HCT116 (cell line): ENCODE measurements at regions not wholly inside any gene's neighbourhood (a gene's known extent, or its start where the extent isn't known, plus 50 kb on each side); places are given as distances from the start of the nearest gene placed in this dataset.

Experiments
- ATAC-seq: fragments of 200-7000 bp; cut with Tn5 transposase; 2 replicates; pipeline ENCODE4 v1.9.1; 2020; ENCODE audit warnings: mild to moderate bottlenecking, moderate library complexity
- BruUV-seq: library from RNA; stranded (reverse); fragments of 400-500 nt; replicated peaks from 2 replicates; lab custom pipeline; 2021; lab: Mats Ljungman, UMichigan
- CTCF ChIA-PET: fragments of 300-600 bp; sonication (Branson Sonifier 250); formaldehyde crosslinking; loops from one replicate; lab custom pipeline; 2021; ENCODE audit warnings: antibody characterized with exemption; lab: Charles Lee
- POLR2A ChIA-PET: fragments of 300-600, 350-600 bp; sonication (Branson Sonifier 250); formaldehyde crosslinking; loops from one replicate; lab custom pipeline; 2021; ENCODE audit warnings: antibody characterized with exemption; lab: Charles Lee
- RAD21 ChIA-PET, 2 experiments: fragments of 300-600 bp; sonication (Branson Sonifier 250); formaldehyde crosslinking; loops; one replicate each; lab custom pipeline; 2023; ENCODE audit warnings: low total read pairs in 2 of 2; ENCODE audit not compliant: uncharacterized antibody in 2 of 2, unreplicated experiment in 2 of 2, low non-redundant PET in 1 of 2; lab: Charles Lee
- DNase-seq: peaks from one replicate; pipeline ENCODE4 v3.0.0-alpha.2; 2010; ENCODE audit warnings: low read depth, low spot score
- H2AFZ ChIP-seq: fragments of 200-600 bp; shearing (Covaris generic), sonication (generic); 2 replicates; pipeline ENCODE4 v1.6.1; 2017; ENCODE audit warnings: low read depth, mixed run types, mixed read lengths, antibody characterized with exemption, low read length; ENCODE audit not compliant: poor library complexity, severe bottlenecking
- H3K27ac ChIP-seq: 2 replicates; pipeline ENCODE4 v1.5.1; 2012; ENCODE audit warnings: low read depth, low read length
- H3K27me3 ChIP-seq: fragments of 200-600 bp; sonication (generic); 2 replicates; pipeline ENCODE4 v1.6.1; 2016; ENCODE audit warnings: mixed run types, low read length, mixed read lengths; ENCODE audit not compliant: insufficient read depth
- H3K36me3 ChIP-seq, 2 experiments: fragments of 200-500 bp in 1 of 2; fragments of 200-600 bp in 1 of 2; sonication (Bioruptor generic) in 1 of 2; sonication (generic) in 1 of 2; 2 replicates each; pipeline versions ENCODE4 v1.5.1 to v1.6.1; 2014 to 2016; ENCODE audit warnings: low read length in 2 of 2, inconsistent platforms in 1 of 2, mixed read lengths in 1 of 2, mixed run types in 1 of 2; ENCODE audit not compliant: insufficient read depth in 2 of 2, control insufficient read depth in 1 of 2
- H3K4me1 ChIP-seq, 2 experiments: fragments of 200-600 bp in 1 of 2; sonication (generic) in 1 of 2; 2 replicates each; pipeline versions ENCODE4 v1.5.1 to v1.6.1; 2012 to 2017; ENCODE audit warnings: low read length in 2 of 2, inconsistent platforms in 1 of 2, mild to moderate bottlenecking in 1 of 2, mixed read lengths in 1 of 2, mixed run types in 1 of 2, moderate library complexity in 1 of 2; ENCODE audit not compliant: insufficient read depth in 2 of 2, control insufficient read depth in 1 of 2
- H3K4me2 ChIP-seq: fragments of 200-600 bp; sonication (generic); 2 replicates; pipeline ENCODE4 v1.6.1; 2017; ENCODE audit warnings: mixed run types, low read length, mixed read lengths
- H3K4me3 ChIP-seq, 2 experiments: fragments of 200-600 bp in 1 of 2; sonication (generic) in 1 of 2; replicated peaks in 1 of 2; 2 replicates each; pipeline ENCODE4 v1.5.1; 2011 to 2016; ENCODE audit warnings: low read length in 2 of 2, control low read depth in 1 of 2, low read depth in 1 of 2, mild to moderate bottlenecking in 1 of 2, mixed read lengths in 1 of 2, mixed run types in 1 of 2
- H3K79me2 ChIP-seq: fragments of 200-600 bp; sonication (generic); 2 replicates; pipeline ENCODE4 v1.6.1; 2017; ENCODE audit warnings: mild to moderate bottlenecking, mixed run types, low read length, moderate library complexity, mixed read lengths; ENCODE audit not compliant: insufficient read depth
- H3K9ac ChIP-seq: fragments of 200-600 bp; sonication (generic); 2 replicates; pipeline ENCODE4 v1.6.1; 2016; ENCODE audit warnings: low read length, mixed read lengths
- H3K9me2 ChIP-seq: fragments of 200-600 bp; sonication (generic), shearing (Covaris generic); 2 replicates; pipeline ENCODE4 v1.6.1; 2017; ENCODE audit warnings: mixed run types, mild to moderate bottlenecking, moderate library complexity; ENCODE audit not compliant: insufficient read depth
- H3K9me3 ChIP-seq, 2 experiments: fragments of 200-500 bp in 1 of 2; fragments of 200-600 bp in 1 of 2; sonication (Bioruptor generic) in 1 of 2; sonication (generic) in 1 of 2; 2 replicates each; pipeline ENCODE4 v1.6.1; 2014 to 2017; ENCODE audit warnings: low read length in 2 of 2, mixed read lengths in 2 of 2, inconsistent platforms in 1 of 2, low read depth in 1 of 2, mild to moderate bottlenecking in 1 of 2, mixed run types in 1 of 2, moderate library complexity in 1 of 2; ENCODE audit not compliant: control insufficient read depth in 1 of 2, insufficient read depth in 1 of 2
- H4K20me1 ChIP-seq: fragments of 200-600 bp; sonication (generic), shearing (Covaris generic); 2 replicates; pipeline ENCODE4 v1.6.1; 2017; ENCODE audit warnings: mixed run types, mild to moderate bottlenecking, moderate library complexity; ENCODE audit not compliant: insufficient read depth
- CEBPB ChIP-seq: IDR thresholded peaks from 2 replicates; pipeline ENCODE4 v1.6.1; 2012; ENCODE audit warnings: low read depth
- CTCF ChIP-seq, 3 experiments: fragments of 200-600 bp in 1 of 3; sonication (generic) in 1 of 3; IDR thresholded peaks in 2 of 3; conservative IDR thresholded peaks in 1 of 3; 2 replicates each; pipeline ENCODE4 v1.5.1; 2012 to 2017; ENCODE audit warnings: low read depth in 2 of 3, low read length in 2 of 3, antibody characterized with exemption in 1 of 3, borderline replicate concordance in 1 of 3, control low read depth in 1 of 3, mild to moderate bottlenecking in 1 of 3, mixed read lengths in 1 of 3, mixed run types in 1 of 3, moderate library complexity in 1 of 3; ENCODE audit not compliant: insufficient read depth in 1 of 3
- EGR1 ChIP-seq: IDR thresholded peaks from 2 replicates; pipeline ENCODE4 v1.6.1; 2012; ENCODE audit warnings: low read depth
- EZH2 ChIP-seq: fragments of 200-600 bp; sonication (generic); IDR thresholded peaks from 2 replicates; pipeline ENCODE4 v1.6.1; 2017; ENCODE audit warnings: antibody characterized with exemption, mixed run types
- EZH2phosphoT487 ChIP-seq: fragments of 200-600 bp; IDR thresholded peaks from 2 replicates; pipeline ENCODE4 v1.6.1; 2018; ENCODE audit warnings: antibody characterized with exemption, borderline replicate concordance
- JUND ChIP-seq: IDR thresholded peaks from 2 replicates; pipeline ENCODE4 v1.6.1; 2012
- POLR2A ChIP-seq: IDR thresholded peaks from 2 replicates; pipeline ENCODE4 v1.7.0; 2011; ENCODE audit warnings: borderline replicate concordance; ENCODE audit not compliant: insufficient read depth, insufficient read length; ENCODE audit errors: extremely low read depth
- POLR2AphosphoS5 ChIP-seq: IDR thresholded peaks from 2 replicates; pipeline ENCODE4 v1.6.1; 2011; ENCODE audit warnings: mild to moderate bottlenecking, low read depth, low read length, moderate library complexity
- RAD21 ChIP-seq: IDR thresholded peaks from 2 replicates; pipeline ENCODE4 v1.6.1; 2012; ENCODE audit warnings: low read depth, mild to moderate bottlenecking
- REST ChIP-seq: IDR thresholded peaks from 2 replicates; pipeline ENCODE4 v1.6.1; 2012; ENCODE audit warnings: low read depth
- SP1 ChIP-seq: IDR thresholded peaks from 2 replicates; pipeline ENCODE4 v1.6.1; 2012; ENCODE audit warnings: low read depth
- SRF ChIP-seq: IDR thresholded peaks from 2 replicates; pipeline ENCODE4 v1.6.1; 2012; ENCODE audit warnings: low read depth
- TCF7L2 ChIP-seq: IDR thresholded peaks from 2 replicates; pipeline ENCODE4 v1.7.0; 2011; ENCODE audit warnings: borderline replicate concordance, inconsistent platforms; ENCODE audit not compliant: insufficient read depth, insufficient read length; ENCODE audit errors: extremely low read depth
- ZFX ChIP-seq: fragments of 450-650 bp; IDR thresholded peaks from 2 replicates; pipeline ENCODE4 v1.6.1; 2017
- intact Hi-C: fragments of 100-400 bp; cut with micrococcal nuclease; formaldehyde crosslinking; loops from 2 replicates; pipeline ENCODE4 v1.10.0; 2022
- TF ChIP-seq, protein P1 (sequence below): IDR thresholded peaks from 2 replicates; pipeline ENCODE4 v1.6.1; 2012

GRCh38 chrX:150012647-150013381, 74.5 kb upstream of the EOLA2 start:
- Histone ChIP-seq H2AFZ (no peak overlapping the region), H3K4me2 (no peak overlapping the region), H3K27me3 (no peaks in the 10 kb centered on the region), H3K9me2 (no peaks in the 10 kb centered on the region), H3K4me1 (no peaks in the 10 kb centered on the region), H4K20me1 (no peaks in the 10 kb centered on the region), H3K36me3 (no peaks in the 10 kb centered on the region), H3K9me3 (no peaks in the 10 kb centered on the region)
- no peak for ATAC-seq
- CTCF ChIA-PET = no interaction called here
- RAD21 ChIA-PET = no interaction called here
- no TSS peak for BruUV-seq
- no peak for DNase-seq
- POLR2A ChIA-PET = no interaction called here
- no peak for TF ChIP-seq EZH2
- TF ChIP-seq REST = no peak
- no peak for TF ChIP-seq EGR1
- TF ChIP-seq ZFX = no peak
- TF ChIP-seq SRF = no peak
- no peak for TF ChIP-seq SP1
- TF ChIP-seq, all 23 proteins: peak for 0
- no peak overlapping the region for H3K4me3 ChIP-seq
- intact Hi-C loops = no loop called here
- H3K79me2 ChIP-seq = no peaks in the 10 kb centered on the region
- H3K27ac ChIP-seq = no peak overlapping the region
- no peak overlapping the region for H3K9ac ChIP-seq

DNA sequence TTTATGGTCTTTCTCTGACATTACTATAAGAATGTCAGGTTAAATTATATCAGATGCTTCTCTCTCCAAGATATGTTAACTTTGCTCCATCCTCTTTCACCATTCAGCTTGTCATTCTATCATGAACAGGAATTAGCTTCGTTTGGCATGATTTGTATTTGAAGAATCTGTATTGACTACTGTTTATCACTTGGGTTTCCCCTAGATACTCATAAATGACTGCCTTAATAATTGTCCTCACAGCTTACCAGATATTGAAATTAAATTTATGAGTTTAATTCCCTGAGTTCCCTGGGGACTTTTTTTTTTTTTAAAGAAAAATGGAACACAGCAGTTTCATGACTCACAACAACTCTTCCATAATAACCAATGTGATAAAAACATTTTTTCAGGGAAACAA, 76.2 kb upstream of the EOLA2 start:
- Histone ChIP-seq H3K9me2 (no peaks in the 10 kb centered on the region), H3K36me3 (no peaks in the 10 kb centered on the region), H2AFZ (no peak overlapping the region), H3K27me3 (no peaks in the 10 kb centered on the region), H3K4me1 (no peaks in the 10 kb centered on the region), H3K9me3 (no peaks in the 10 kb centered on the region), H3K27ac (no peak overlapping the region), H3K4me3 (no peak overlapping the region), H3K9ac (no peak overlapping the region), H3K79me2 (no peaks in the 10 kb centered on the region), H3K4me2 (no peak overlapping the region), H4K20me1 (no peaks in the 10 kb centered on the region)
- DNase-seq (no peak), ATAC-seq (no peak)
- BruUV-seq = no TSS peak
- intact Hi-C loops = no loop called here
- ChIA-PET CTCF (no interaction called here), RAD21 (no interaction called here), POLR2A (no interaction called here)
- TF ChIP-seq SP1 = no peak
- TF ChIP-seq CEBPB = no peak
- TF ChIP-seq EZH2 = no peak
- TF ChIP-seq EGR1 = no peak
- TF ChIP-seq JUND = no peak
- TF ChIP-seq TCF7L2 = no peak
- no peak for TF ChIP-seq POLR2A
- TF ChIP-seq POLR2AphosphoS5 = no peak
- no peak for TF ChIP-seq EZH2phosphoT487
- TF ChIP-seq RAD21 = no peak
- TF ChIP-seq, protein P1, sequence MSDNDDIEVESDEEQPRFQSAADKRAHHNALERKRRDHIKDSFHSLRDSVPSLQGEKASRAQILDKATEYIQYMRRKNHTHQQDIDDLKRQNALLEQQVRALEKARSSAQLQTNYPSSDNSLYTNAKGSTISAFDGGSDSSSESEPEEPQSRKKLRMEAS = no peak
- TF ChIP-seq ZFX = no peak
- no peak for TF ChIP-seq CTCF (IDR thresholded peaks at IDR 0.05 in 2 of 3, conservative IDR thresholded peaks at IDR 0.05 in 1 of 3; ENCODE audit: borderline replicate concordance in 1 of 3, insufficient read depth in 1 of 3, low read depth in 2 of 3, low read length in 2 of 3)
